Dedifferentiated amniotic fluid mesenchymal stem cell (primary cell): ENCODE measurements at regions not wholly inside any gene's neighbourhood (a gene's known extent, or its start where the extent isn't known, plus 50 kb on each side); places are given as distances from the start of the nearest gene placed in this dataset.

Source experiments
- DNase-seq: peaks from one replicate; pipeline ENCODE4 v3.0.0-alpha.2; 2016; ENCODE audit errors: extremely low spot score

DNA sequence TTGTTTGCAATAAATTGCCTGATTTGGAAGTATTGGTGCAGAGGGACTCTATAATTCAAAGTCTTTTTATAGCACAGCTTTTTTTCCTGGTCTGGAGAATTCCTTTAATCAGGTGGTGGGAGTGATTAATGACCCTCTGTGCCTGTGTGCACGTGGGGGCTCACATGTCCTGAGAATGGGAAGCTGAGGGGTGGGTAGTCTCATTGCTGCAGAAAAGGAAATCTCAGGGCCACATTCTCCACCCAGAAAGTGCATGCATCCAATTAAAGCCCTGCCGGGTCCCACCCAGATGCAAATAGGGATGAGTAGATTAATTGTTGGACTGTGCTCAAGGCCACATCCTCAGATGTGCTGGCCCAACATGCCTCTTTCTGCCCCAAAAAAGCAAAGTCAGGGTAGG is 324.7 kb downstream of the CXCL12 start:
- no peak for DNase-seq

DNA sequence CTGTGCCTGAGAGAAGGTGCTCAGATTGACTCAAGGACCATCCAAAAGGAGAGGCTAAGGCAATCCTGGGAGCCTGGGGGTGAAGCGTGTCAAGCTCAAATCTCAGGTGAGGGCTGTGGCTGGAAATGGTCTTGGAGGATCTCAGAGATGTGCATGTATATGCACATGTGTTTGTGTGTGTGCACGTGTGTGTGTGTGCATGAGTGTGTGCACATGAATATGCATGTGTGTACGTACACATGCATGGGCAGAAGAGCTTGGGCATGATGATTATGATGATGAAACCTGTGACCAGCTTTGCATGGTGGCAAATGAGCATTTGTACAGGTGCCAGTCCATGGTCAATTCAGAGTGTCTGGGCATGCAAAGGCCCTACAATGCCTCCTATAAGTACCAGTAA is 326.6 kb downstream of the CXCL12 start:
- DNase-seq, result no peak

- no peak for DNase-seq
Measured at GRCh38 chr10:44056967-44057805, 327.7 kb downstream of the CXCL12 start.

DNA sequence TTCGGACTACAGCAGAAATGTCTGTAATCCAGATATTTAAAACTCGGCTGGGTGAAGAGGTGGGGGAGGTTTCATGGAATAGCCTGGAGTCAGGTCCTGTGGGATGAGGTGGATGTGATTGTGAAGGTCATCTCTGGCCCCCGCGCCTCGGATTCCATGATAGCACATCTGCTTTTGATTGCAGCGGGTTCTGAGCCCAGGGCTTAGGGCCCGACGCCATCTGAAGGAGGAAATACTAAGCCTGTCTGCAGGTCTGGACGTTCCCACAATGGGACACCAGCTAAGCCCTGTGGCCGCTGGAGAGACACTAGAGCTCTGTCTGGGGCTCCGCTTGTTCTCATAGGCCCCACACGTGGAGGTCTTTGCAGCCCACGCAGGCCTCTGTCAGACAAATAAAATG is 328.7 kb downstream of the CXCL12 start:
- no peak for DNase-seq

DNA sequence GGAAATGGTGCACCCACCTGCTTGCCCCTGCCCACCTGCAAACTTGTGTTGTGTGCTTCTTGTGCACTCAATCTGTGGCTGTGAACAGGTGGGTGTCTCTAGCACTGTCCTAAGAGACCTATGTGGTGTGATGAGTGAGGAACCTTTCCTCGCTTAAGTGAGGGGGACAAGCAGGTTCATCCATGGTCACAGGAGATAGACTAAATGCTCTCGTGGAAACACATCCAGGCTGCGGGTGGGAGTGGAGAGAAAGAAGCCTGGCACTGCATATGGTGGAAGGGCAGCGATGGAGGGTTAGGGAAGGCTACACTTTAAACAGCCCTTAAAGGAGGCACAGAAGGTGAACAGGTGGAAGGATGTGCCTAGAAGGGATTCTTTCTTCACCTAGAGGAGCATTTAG is 330.9 kb downstream of the CXCL12 start:
- no peak for DNase-seq

- no peak for DNase-seq
Measured at GRCh38 chr10:44053391-44053790, 331.5 kb downstream of the CXCL12 start.

- no peak for DNase-seq
Measured at GRCh38 chr10:44051584-44052385, 333.1 kb downstream of the CXCL12 start.

DNA sequence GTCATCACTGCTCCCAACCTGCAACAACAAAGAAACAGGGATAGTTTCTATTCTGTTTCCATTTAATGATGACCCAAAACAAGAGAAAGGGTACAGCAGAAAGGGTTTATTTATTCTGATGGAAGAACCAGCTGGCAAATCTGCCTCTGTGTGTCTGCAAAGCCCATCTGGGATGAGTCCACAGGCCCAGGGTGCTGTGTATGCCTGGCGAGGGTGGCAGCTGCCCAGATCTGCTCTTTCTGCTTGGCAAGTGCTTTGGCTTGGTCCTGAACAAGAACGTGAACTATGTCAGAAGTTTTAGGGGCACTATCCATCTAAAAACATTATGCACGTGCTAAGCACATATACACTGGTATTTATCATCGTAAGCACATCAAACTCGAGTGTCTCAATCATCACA is 333.8 kb downstream of the CXCL12 start:
- no peak for DNase-seq

GRCh38 chr10:44049301-44050015 is 335.4 kb downstream of the CXCL12 start:
- no peak for DNase-seq

DNA sequence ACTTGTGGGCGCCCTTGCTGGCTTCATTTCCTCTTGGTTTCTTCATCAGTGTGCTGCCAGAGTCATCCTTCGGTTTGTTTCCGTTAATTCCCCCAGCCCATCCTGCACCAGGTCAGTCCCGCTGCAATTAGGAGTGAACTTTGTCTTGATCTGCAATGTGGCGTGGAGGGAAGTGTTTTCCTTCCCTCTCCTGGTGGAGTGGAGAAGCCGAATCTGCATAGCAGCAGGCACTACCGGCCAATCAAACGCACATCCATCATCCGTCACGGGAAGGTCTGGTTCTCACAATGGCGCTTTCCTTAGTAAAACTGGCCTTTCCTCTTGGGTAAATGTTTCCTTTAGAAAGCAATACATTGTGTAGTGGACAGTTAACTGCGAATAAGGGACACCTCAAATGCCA is 337.5 kb downstream of the CXCL12 start:
- DNase-seq, result no peak

DNA sequence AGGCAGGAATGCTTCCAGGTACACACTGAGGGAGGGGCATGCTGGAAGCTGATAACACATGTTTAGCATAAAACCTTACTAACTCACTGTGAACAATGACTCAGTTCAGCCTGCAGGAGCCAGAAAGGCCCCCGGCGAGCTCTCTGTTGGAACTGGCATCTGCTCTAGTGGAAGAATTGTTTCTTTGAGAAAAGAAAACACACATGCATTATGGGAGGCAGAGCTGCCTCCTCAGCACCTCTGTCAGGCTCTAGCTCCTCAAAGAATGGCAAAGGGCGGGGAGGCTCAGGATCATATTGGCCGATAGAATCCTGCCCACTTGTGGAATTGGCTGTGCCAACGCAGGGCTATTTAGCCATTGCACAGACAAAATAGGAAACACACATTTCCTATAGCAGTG is 338.3 kb downstream of the CXCL12 start:
- DNase-seq, result peak; percentile 48

DNA sequence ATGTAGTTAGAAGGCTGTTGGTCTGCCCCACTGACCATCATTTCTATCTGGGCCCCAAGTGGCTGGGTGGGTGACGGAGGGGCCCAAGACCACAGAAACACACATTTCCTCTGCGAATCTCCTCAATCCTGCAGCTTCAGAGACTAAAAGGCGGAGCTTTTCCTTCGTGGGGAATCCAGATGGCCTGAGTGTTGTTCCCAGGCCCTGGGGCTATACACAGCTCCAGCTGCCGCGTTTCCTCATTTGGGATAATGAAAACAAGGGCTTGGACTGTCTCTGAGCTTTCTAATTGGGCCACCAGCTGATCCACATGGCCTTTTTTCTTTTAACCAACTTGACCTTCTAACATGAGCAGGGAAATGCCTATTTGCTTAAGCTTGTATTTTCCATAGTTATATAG is 339.9 kb downstream of the CXCL12 start:
- no peak for DNase-seq

GRCh38 chr10:44044549-44044948 is 340.3 kb downstream of the CXCL12 start:
- no peak for DNase-seq

DNA sequence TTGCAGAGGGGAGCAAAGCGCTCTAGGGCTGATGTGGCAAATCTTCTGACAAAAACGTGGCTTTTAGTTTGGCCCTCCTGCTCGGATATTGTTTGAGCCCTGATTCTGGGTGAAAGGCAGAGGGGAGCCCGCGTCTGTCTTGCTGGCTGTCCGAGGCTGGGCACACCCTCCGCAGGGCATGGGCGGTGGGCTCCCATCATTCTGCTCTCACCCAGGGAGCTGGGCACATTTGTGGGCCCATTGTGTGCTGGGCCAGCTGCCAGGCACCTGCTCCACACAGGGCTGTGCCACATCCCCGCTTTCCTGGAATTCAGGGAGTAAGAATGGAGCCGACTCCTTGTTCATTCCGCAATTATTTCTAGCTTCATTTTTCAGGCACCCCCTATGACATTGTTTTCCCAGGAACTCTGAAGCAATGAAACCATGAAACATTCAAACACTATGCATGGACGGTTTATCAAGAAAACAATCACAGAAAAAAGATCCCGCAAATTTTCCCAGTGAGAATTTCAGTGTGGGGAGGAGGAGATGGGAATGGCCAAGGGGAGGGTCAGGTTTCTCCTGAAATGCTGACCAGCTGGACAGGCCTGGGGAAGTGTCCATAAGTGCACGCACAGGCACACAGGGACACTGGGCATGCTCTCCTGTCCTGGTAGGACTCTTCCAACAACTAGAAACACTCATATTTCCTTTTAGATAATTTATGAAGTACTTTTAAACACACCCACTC is 341.1 kb downstream of the CXCL12 start:
- no peak for DNase-seq

- DNase-seq, result no peak
Measured at GRCh38 chr10:44042926-44043602, 341.8 kb downstream of the CXCL12 start.

DNA sequence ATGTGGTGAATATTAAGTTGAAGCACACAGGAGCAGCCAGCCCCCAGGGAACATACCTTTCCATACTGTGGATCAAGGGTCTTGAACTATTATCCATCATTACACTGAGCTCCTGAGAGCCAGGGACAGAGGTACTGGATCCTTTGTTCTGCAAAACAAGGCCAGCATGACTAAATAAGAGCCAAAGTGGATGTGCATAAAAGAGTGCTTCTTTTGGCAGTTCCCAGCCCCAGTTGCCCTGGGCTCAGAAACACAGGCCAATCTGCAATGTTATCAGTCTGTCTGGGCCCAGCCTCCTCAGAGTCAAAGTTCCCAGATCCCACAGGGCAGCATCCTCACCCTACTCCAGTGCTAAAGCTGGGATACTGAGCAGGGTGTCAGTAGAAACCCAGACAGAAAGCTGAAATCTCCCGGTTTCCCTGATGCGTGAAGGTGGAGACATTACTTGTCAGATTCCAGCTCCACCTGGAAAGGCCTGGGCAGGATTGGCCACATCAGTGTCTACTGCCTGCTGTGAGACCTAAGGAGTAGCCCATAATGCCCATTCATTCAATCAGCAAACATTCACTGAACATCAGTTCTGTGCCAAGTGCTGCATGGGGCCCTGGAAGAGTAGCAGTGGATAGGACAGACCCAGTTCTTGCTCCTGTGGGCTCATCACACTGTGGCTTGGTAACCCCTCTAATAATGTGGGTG is 342.7 kb downstream of the CXCL12 start:
- no peak for DNase-seq

DNA sequence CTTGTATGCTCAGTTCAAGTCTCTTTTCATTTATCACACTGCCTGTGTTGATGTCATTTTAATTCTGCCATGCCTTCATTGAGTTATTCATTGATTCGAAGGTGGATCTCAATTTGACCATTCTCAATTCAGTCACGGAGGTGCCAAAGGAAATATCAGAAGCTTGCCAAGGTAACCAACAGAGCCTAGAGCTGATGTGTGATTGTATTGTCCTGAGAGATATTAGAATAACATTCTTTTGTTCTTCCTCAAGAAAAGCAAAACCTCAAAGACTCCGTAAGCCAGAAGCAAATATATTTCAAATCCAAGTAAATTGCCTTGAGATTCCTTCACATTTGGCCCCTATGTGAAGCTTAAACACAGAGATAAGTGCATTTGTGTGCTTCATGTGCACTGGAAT is 345.3 kb downstream of the CXCL12 start:
- DNase-seq, result no peak

DNA sequence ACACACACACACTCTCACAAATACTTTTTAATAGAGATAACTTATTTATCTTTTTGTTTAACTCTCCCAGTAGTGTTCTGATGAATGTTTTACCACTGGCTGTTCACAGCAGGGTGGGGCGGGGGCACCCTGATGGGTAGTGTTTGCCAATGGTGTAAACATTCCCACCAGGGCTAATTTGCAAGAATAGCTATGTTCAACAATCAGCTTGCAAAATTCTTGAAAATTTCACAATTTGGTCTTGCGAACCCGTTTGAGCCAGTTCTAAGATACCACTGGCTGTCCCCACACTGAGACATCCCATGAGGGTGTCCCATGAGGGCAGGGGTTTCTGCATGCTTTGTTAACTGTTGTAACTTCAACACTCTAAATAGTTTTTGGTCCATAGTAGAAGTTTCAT is 348.5 kb downstream of the CXCL12 start:
- DNase-seq, result no peak

DNA sequence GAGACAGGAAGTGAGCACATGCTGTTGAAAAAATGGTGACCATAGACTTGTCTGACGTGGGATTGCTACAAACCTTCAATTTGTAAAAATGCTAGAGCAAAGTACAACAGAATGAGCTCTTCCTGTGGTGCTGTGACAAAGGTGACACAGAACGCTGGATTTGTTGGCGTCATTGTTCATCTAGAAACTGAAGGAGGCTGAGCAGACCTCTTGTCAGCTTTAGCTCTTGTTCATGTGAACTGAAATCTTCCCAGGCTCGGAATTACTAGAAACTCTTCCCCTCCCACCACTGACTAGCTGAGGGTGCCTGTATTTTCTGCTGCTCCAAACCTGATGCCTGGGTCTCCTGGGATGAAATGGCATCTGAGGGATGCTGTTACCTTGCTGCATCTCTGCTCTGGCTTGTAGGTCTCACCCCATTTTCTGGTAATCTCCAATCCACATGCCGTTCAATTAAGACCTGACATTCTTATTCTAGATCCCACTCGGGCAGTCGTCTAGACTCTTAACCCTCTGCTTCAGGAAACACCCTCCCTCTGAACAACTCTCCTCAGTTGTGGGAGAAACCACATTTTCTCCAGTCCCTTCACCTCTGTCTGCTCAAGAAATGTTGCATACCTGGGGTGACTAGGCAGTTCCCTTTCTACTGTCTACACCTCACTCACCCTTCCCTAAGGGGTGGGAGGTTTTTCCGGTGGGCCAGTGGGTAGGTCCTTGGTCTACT is 349.3 kb downstream of the CXCL12 start:
- no peak for DNase-seq

- no peak for DNase-seq
Measured at GRCh38 chr10:44034946-44035345, 350.0 kb downstream of the CXCL12 start.
